Uterus (tissue), 2 donors: ENCODE measurements at regions not wholly inside any gene's neighbourhood (a gene's known extent, or its start where the extent isn't known, plus 50 kb on each side); places are given as distances from the start of the nearest gene placed in this dataset.

Source experiments
- POLR2A ChIP-seq, 2 donors: fragments of 450-650 bp; IDR thresholded peaks; one replicate each; pipeline ENCODE4 v1.6.1; 2016; ENCODE audit warnings: antibody characterized with exemption in 2 of 2, mild to moderate bottlenecking in 1 of 2, moderate library complexity in 1 of 2
- TF ChIP-seq, protein P1 (sequence below), 4 experiments: fragments of 200-600 bp in 2 of 4; fragments of 450-650 bp in 2 of 4; sonication (generic) in 2 of 4; IDR thresholded peaks; one replicate each; pipeline ENCODE4 v1.5.1; 2016 to 2019; ENCODE audit warnings: antibody characterized with exemption in 4 of 4, mild to moderate bottlenecking in 2 of 4, moderate library complexity in 1 of 4

DNA sequence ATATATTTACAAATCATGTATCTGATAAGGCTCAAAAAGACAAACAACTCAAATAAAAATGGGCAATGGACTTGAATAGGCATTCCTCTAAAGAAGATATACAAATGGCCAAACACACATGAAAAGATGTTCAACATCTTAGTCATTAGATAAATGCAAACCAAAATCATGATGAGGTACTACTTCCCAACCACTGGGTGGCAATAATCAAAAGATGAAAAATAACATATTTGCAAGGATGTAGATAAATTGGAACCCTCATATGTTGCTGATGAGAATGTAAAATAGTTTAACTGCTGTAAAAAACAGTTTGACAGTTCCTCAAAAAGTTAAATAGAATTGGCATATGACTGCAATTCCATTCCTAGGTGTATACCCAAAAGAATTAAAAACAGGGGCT, 132.3 kb downstream of the TTC32 start:
- TF ChIP-seq, protein P1, sequence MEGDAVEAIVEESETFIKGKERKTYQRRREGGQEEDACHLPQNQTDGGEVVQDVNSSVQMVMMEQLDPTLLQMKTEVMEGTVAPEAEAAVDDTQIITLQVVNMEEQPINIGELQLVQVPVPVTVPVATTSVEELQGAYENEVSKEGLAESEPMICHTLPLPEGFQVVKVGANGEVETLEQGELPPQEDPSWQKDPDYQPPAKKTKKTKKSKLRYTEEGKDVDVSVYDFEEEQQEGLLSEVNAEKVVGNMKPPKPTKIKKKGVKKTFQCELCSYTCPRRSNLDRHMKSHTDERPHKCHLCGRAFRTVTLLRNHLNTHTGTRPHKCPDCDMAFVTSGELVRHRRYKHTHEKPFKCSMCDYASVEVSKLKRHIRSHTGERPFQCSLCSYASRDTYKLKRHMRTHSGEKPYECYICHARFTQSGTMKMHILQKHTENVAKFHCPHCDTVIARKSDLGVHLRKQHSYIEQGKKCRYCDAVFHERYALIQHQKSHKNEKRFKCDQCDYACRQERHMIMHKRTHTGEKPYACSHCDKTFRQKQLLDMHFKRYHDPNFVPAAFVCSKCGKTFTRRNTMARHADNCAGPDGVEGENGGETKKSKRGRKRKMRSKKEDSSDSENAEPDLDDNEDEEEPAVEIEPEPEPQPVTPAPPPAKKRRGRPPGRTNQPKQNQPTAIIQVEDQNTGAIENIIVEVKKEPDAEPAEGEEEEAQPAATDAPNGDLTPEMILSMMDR (IDR thresholded peaks at IDR 0.05) = no peak
- TF ChIP-seq POLR2A (IDR thresholded peaks at IDR 0.05) = no peak
